ENCODE measurements at regions not wholly inside any gene's neighbourhood (a gene's known extent, or its start where the extent isn't known, plus 50 kb on each side); places are given as distances from the start of the nearest gene placed in this dataset.

DNA sequence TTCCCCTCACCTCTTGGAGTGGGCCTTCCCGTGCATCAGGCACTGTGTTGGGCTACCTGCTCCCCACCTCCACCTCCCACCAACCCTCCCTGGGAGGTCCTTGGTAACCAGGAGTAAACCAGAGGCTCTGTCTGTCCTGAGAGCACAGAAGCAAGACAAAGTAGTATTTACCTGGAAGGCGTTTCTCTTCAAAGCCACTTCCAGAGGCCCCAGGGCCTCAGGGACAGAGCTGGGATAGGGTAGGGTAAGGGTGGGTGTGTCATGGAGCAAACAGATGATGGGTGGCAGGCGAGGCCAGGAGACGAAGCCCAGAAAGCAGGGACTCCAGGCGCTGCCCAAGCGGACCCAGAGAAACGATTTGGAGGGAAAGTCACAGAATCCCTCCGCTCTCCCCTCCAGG is 77.2 kb upstream of the TARDBP start:
- H3K9me3 ChIP-seq (ENCODE audit: low read length), result no peaks in the 10 kb centered on the region
- TF ChIP-seq SMC3 (conservative IDR thresholded peaks at IDR 0.05; ENCODE audit: poor library complexity) (no peak), POLR2AphosphoS5 (IDR thresholded peaks at IDR 0.05) (no peak), REST (IDR thresholded peaks at IDR 0.05; ENCODE audit: borderline replicate concordance) (no peak), TAF1 (IDR thresholded peaks at IDR 0.05; ENCODE audit: low read depth) (no peak), EZH2 (IDR thresholded peaks at IDR 0.05; ENCODE audit: borderline replicate concordance, insufficient read depth, low read length, poor library complexity, severe bottlenecking) (no peak), RAD21 (conservative IDR thresholded peaks at IDR 0.05) (no peak), MXI1 (conservative IDR thresholded peaks at IDR 0.05; ENCODE audit: poor library complexity, severe bottlenecking) (no peak), EP300 (conservative IDR thresholded peaks at IDR 0.05; ENCODE audit: poor library complexity, severe bottlenecking) (no peak)
- TF ChIP-seq, protein P1, sequence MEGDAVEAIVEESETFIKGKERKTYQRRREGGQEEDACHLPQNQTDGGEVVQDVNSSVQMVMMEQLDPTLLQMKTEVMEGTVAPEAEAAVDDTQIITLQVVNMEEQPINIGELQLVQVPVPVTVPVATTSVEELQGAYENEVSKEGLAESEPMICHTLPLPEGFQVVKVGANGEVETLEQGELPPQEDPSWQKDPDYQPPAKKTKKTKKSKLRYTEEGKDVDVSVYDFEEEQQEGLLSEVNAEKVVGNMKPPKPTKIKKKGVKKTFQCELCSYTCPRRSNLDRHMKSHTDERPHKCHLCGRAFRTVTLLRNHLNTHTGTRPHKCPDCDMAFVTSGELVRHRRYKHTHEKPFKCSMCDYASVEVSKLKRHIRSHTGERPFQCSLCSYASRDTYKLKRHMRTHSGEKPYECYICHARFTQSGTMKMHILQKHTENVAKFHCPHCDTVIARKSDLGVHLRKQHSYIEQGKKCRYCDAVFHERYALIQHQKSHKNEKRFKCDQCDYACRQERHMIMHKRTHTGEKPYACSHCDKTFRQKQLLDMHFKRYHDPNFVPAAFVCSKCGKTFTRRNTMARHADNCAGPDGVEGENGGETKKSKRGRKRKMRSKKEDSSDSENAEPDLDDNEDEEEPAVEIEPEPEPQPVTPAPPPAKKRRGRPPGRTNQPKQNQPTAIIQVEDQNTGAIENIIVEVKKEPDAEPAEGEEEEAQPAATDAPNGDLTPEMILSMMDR (IDR thresholded peaks at IDR 0.05; ENCODE audit: poor library complexity, severe bottlenecking), result no peak

DNA sequence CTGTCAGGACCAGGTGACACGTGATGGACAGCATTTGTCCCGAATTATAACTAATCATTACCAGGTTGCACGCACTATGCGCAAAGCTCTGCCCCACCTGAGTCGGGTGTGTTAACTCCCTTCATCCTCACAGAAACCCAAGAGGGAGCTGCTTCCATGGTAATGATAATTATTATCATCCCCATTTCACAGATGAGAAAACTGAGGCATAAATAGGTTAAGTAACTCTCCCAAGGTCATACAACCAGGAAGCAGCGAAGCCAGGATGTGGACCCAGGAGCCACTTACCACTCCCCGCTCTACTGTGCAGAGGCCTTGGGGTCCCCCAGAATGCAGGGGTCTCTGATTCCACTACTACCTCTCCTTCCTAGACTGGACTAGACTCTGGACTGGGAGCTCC is 76.7 kb upstream of the TARDBP start:
- Histone ChIP-seq H3K9me3 (ENCODE audit: low read length) (no peaks in the 10 kb centered on the region), H3K27ac (ENCODE audit: low read length) (no peak overlapping the region), H3K4me2 (ENCODE audit: low read length) (no peak overlapping the region), H3K27me3 (ENCODE audit: insufficient read depth, low read depth, low read length) (no peaks in the 10 kb centered on the region), H4K20me1 (ENCODE audit: insufficient read depth) (no peaks in the 10 kb centered on the region), H3K36me3 (ENCODE audit: insufficient read depth, low read length) (no peaks in the 10 kb centered on the region), H2AFZ (ENCODE audit: low read depth, low read length) (no peak overlapping the region), H3K79me2 (replicated peaks; ENCODE audit: insufficient read depth, low read length) (no peaks in the 10 kb centered on the region), H3K9ac (ENCODE audit: low read length) (no peak overlapping the region), H3F3A (ENCODE audit: insufficient read depth, low read length, poor library complexity, severe bottlenecking) (no peaks in the 10 kb centered on the region), H3K9me2 (ENCODE audit: insufficient read depth, low read length) (no peaks in the 10 kb centered on the region), H3K4me3 (ENCODE audit: low read length) (no peak overlapping the region)
- TF ChIP-seq RAD21 (conservative IDR thresholded peaks at IDR 0.05), result no peak
- no peak for TF ChIP-seq SMC3 (conservative IDR thresholded peaks at IDR 0.05; ENCODE audit: poor library complexity)
- TF ChIP-seq POLR2AphosphoS5 (IDR thresholded peaks at IDR 0.05), result no peak
- no peak for TF ChIP-seq EP300 (conservative IDR thresholded peaks at IDR 0.05; ENCODE audit: poor library complexity, severe bottlenecking)
- no peak for TF ChIP-seq EZH2 (IDR thresholded peaks at IDR 0.05; ENCODE audit: borderline replicate concordance, insufficient read depth, low read length, poor library complexity, severe bottlenecking)
- TF ChIP-seq REST (IDR thresholded peaks at IDR 0.05; ENCODE audit: borderline replicate concordance), result no peak
- TF ChIP-seq, protein P1 (IDR thresholded peaks at IDR 0.05; ENCODE audit: poor library complexity, severe bottlenecking), result no peak
- TF ChIP-seq TAF1 (IDR thresholded peaks at IDR 0.05; ENCODE audit: low read depth), result no peak
- no peak for TF ChIP-seq MXI1 (conservative IDR thresholded peaks at IDR 0.05; ENCODE audit: poor library complexity, severe bottlenecking)

More for the DNA sequence above, 77.2 kb upstream of the TARDBP start:
- Histone ChIP-seq H3K27me3 (ENCODE audit: insufficient read depth, low read depth, low read length) (no peaks in the 10 kb centered on the region), H3K9me2 (ENCODE audit: insufficient read depth, low read length) (no peaks in the 10 kb centered on the region), H3K79me2 (replicated peaks; ENCODE audit: insufficient read depth, low read length) (no peaks in the 10 kb centered on the region), H3K27ac (ENCODE audit: low read length) (no peak overlapping the region), H3K4me3 (ENCODE audit: low read length) (no peak overlapping the region), H3K9ac (ENCODE audit: low read length) (no peak overlapping the region), H2AFZ (ENCODE audit: low read depth, low read length) (no peak overlapping the region), H3K4me2 (ENCODE audit: low read length) (no peak overlapping the region), H3F3A (ENCODE audit: insufficient read depth, low read length, poor library complexity, severe bottlenecking) (no peaks in the 10 kb centered on the region), H4K20me1 (ENCODE audit: insufficient read depth) (no peaks in the 10 kb centered on the region), H3K36me3 (ENCODE audit: insufficient read depth, low read length) (no peaks in the 10 kb centered on the region)
